GM19023 (cell line): ENCODE measurements at regions not wholly inside any gene's neighbourhood (a gene's known extent, or its start where the extent isn't known, plus 50 kb on each side); places are given as distances from the start of the nearest gene placed in this dataset.
"Not testable (repeated sequence)": the region's sequence is repeated elsewhere in the genome, so short reads cannot be mapped to it uniquely, and the experiment has no call there.

Experiments
- ATAC-seq: cut with Tn5 transposase; IDR thresholded peaks from one replicate; pipeline ENCODE4 v1.9.1; 2021; ENCODE audit warnings: mild to moderate bottlenecking, moderate library complexity; ENCODE audit not compliant: unreplicated experiment

GRCh38 chr6:134642279-134642678 lies 307.6 kb downstream of the ALDH8A1 start:
- ATAC-seq, result no peak

- ATAC-seq, result peak; percentile 81
Measured at GRCh38 chr6:134640975-134641429, 308.9 kb downstream of the ALDH8A1 start.

DNA sequence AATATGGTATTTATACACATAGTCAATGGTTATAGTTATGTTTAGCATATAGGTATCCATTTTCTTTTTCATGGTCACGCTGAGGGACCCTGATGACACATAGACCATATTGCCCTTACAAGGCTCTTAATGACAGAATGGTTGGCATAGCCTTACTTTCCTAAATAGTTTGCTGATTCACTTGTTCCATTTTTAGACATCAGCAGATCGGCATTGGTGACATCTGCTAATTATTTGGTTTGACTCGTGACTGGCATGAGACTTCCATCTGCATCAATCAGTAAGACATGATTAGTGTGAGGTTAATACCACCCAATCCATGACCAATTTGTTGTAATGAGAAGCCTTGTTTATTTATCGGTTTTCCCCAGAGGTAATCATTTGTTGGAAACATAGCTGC lies 309.7 kb downstream of the ALDH8A1 start:
- no peak for ATAC-seq

- ATAC-seq, result no peak
Measured at GRCh38 chr6:134637847-134638437, 312.0 kb downstream of the ALDH8A1 start.

- no peak for ATAC-seq
Measured at GRCh38 chr6:134637282-134637681, 312.6 kb downstream of the ALDH8A1 start.

- peak; percentile 69 for ATAC-seq
Measured at GRCh38 chr6:134636186-134636799, 313.6 kb downstream of the ALDH8A1 start.

DNA sequence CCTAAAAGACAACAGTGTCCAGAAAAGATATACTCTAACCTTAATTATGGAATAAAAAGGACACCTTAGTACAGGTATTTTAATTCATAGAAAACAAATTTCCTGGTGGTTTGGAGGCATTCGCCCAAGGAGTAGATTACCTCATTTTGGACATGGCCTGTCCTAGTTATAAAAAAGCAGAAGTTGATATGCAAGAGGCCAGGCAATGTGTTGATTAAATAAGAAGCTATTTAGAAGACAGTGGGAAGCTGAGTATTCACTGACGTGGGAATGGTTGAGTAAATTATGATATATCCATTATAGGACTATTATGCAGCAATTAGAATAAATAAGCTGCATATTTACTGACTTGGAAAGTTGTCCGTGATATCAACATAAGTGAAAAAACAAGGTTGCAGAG lies 314.9 kb downstream of the ALDH8A1 start:
- no peak for ATAC-seq

DNA sequence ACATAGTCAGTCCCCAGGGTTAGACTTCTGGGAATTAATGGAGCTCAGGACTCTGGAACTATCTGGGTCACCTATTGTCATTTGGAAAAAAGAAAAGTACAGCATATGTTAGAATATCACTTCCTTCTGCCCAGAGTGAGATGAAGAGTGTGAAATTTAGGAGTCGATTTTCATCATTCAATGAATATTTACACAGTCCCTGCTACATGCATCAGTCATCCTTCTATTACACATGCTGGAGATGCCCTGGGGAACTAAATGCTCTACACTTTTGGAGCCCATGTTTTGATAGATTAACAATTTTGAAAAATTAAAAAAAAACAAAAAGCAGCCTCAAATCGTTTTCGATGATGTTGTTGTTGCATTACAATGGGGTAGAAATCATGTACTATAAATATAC lies 315.4 kb downstream of the ALDH8A1 start:
- ATAC-seq, result no peak

DNA sequence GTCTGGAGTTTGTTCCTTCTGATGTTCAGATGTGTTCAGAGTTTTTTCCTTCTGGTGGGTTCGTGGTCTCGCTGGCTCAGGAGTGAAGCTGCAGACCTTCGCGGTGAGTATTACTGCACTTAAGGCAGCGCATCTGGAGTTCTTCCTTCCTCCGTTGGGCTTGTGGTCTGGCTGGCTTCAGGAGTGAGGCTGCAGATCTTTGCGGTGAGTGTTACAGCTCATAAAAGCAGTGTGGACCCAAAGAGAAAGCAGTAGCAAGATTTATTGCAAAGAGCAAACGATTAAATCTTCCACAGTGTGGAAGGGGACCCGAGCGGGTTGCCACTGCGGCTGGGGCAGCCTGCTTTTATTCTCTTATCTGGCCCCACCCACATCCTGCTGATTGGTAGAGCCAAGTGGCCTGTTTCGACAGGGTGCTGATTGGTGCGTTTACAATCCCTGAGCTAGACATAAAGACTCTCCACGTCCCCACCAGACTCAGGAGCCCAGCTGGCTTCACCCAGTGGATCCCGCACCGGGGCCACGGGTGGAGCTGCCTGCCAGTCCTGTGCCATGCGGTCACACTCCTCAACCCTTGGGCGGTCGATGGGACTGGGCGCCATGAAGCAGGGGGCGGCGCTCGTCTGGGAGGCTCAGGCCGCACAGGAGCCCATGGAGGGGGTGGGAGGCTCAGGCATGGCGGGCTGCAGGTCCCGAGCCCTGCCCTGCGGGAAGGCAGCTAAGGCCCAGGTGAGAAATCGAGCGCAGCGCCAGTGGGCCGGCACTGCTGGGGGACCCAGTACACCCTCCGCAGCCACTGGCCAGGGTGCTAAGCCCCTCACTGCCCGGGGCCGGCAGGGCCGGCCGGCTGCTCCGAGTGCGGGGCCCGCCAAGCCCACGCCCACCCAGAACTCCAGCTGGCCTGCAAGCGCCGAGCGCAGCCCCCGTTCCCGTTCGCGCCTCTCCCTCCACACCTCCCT lies 315.3 kb upstream of the SGK1 start:
- not testable (repeated sequence) for ATAC-seq

- ATAC-seq, result no peak
Measured at GRCh38 chr6:134632024-134632423, 314.1 kb upstream of the SGK1 start.

GRCh38 chr6:134631398-134631924 lies 313.5 kb upstream of the SGK1 start:
- ATAC-seq, result no peak

- ATAC-seq, result no peak
Measured at GRCh38 chr6:134630508-134631121, 312.7 kb upstream of the SGK1 start.

DNA sequence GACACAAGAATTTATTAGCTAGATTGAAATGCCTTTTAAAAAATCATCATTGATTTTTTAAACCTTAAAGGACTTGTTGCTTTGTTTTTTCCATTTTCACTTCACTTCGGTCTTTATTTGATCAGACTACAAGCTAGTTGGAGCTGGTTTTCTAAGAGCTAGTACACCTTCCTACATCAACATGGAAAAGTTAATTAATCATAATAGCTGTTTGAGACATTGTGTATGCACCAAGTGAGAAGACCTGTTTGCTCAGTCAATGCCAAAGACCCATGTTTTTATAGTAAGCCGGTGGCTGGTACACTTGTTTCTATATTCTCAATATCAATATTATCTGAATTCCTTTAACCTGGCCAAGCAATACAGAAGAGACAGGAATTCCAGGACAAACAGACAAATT lies 310.2 kb upstream of the SGK1 start:
- no peak for ATAC-seq

- ATAC-seq, result no peak
Measured at GRCh38 chr6:134627707-134628106, 309.8 kb upstream of the SGK1 start.

- no peak for ATAC-seq
Measured at GRCh38 chr6:134626589-134626988, 308.7 kb upstream of the SGK1 start.

GRCh38 chr6:134626086-134626485 lies 308.2 kb upstream of the SGK1 start:
- ATAC-seq, result no peak

DNA sequence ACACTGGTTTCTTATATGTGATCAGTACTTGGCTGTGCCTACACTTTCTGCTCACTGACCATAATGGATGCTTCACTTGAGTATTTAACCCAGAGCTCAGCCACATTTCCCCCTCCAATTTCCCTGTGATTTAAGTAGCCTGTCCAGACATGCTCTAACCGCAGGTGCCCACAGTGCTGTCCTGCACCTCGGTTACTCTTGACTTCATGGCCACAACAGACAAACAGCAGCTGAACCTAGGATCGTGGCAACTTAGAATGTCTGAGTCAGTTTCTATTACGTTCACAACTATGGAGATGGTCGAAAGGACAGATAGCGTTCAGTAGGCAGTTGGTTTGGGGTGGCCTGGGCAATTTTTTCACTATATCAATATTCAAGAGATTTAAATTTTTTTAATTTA lies 306.9 kb upstream of the SGK1 start:
- no peak for ATAC-seq

- ATAC-seq, result no peak
Measured at GRCh38 chr6:134623401-134623800, 305.5 kb upstream of the SGK1 start.

DNA sequence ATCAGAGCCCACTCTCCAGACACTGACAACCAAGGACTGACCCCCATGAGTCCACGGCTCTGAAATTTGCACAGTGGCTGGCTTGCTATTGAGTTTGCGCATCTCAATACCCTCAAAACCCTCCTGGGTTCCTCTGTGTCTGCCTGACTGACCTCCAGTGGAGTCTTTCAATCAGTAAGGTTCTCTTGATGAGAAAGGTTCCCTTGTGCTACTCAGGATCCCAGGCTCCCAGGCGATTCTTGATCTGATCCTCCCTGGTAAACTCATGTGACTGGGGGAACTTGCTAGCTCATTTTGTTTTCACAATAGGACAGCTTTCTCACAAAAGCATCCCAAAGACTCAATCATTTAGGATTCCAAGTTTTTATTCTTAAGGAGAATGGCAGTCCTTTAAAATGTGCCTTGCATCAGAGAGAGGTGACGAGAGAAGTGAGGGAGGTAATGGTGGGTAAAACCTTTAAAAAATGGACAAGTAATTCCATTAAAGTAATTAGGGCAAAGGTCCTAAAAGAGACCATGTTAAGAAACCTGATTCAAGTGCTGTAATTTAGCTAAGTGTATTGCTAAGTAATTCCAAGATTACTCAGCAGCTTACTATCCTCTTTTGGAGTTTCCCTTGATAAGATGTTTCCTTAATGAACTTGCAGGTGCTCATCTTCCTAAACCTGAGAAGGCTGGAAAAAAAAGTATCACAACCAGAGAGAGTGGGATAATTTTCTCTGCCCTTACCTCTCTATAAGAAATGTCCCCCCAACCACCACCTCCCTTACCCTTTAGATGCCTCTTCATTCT lies 304.7 kb upstream of the SGK1 start:
- no peak for ATAC-seq

- ATAC-seq, result no peak
Measured at GRCh38 chr6:134621858-134622257, 303.9 kb upstream of the SGK1 start.
